ENCODE measurements at regions not wholly inside any gene's neighbourhood (a gene's known extent, or its start where the extent isn't known, plus 50 kb on each side); places are given as distances from the start of the nearest gene placed in this dataset.

GRCh38 chr10:80896959-80897358 lies 359.3 kb downstream of the SH2D4B start:
- no peak for TF ChIP-seq CTCF (conservative IDR thresholded peaks at IDR 0.05; ENCODE audit: low read depth, low read length)
- no peak for TF ChIP-seq POLR2A (IDR thresholded peaks at IDR 0.05; ENCODE audit: low read depth, low read length)
- no peak for TF ChIP-seq USF2 (IDR thresholded peaks at IDR 0.05; ENCODE audit: low read depth, low read length)
- TF ChIP-seq RFX5 (IDR thresholded peaks at IDR 0.05; ENCODE audit: low read depth, low read length) = no peak
- no peak for TF ChIP-seq MXI1 (IDR thresholded peaks at IDR 0.05; ENCODE audit: borderline replicate concordance, low read depth, low read length)

Measured in IMR-90 (cell line).